Transverse colon (tissue), 4 donors: ENCODE measurements at regions not wholly inside any gene's neighbourhood (a gene's known extent, or its start where the extent isn't known, plus 50 kb on each side); places are given as distances from the start of the nearest gene placed in this dataset.
"Not testable (repeated sequence)": the region's sequence is repeated elsewhere in the genome, so short reads cannot be mapped to it uniquely, and the experiment has no call there.

ENCODE experiments used
- DNase-seq: peaks from one replicate; pipeline ENCODE4 v3.0.0-alpha.2; 2019
- H3K27ac ChIP-seq, 4 donors: fragments of 200-600 bp; sonication (generic); 2 replicates each; pipeline ENCODE4 v1.5.1; 2016 to 2018; ENCODE audit warnings: inconsistent platforms in 4 of 4
- H3K27me3 ChIP-seq: fragments of 200-600 bp; sonication (generic); 2 replicates; pipeline ENCODE4 v1.5.1; 2017; ENCODE audit warnings: inconsistent platforms
- H3K36me3 ChIP-seq, 4 donors: fragments of 200-600 bp; sonication (generic); 2 replicates each; pipeline ENCODE4 v1.5.1; 2017 to 2019; ENCODE audit warnings: inconsistent platforms in 4 of 4
- H3K4me1 ChIP-seq, 4 donors: fragments of 200-600 bp; sonication (generic); 2 replicates each; pipeline ENCODE4 v1.5.1; 2017 to 2020; ENCODE audit warnings: inconsistent platforms in 4 of 4
- H3K4me3 ChIP-seq, 4 donors: fragments of 200-600 bp; sonication (generic); 1 replicate in 1 of 4; 2 replicates in 3 of 4; pipeline versions ENCODE4 v1.5.1 to v1.6.1; 2017 to 2019; ENCODE audit warnings: inconsistent platforms in 4 of 4
- H3K9me3 ChIP-seq, 2 donors: fragments of 200-600 bp; sonication (generic); 2 replicates each; pipeline ENCODE4 v1.5.1; 2017 to 2019; ENCODE audit warnings: inconsistent platforms in 2 of 2
- CTCF ChIP-seq, 5 experiments: fragments of 200-600 bp in 3 of 5; fragments of 450-650 bp in 2 of 5; sonication (generic) in 3 of 5; IDR thresholded peaks; 1 replicate in 2 of 5; 2 replicates in 3 of 5; pipeline ENCODE4 v1.5.1; 2016 to 2017; ENCODE audit warnings: antibody characterized with exemption in 5 of 5, inconsistent platforms in 3 of 5, mild to moderate bottlenecking in 2 of 5, moderate library complexity in 1 of 5
- EP300 ChIP-seq: sonication (generic); formaldehyde crosslinking; IDR thresholded peaks from one replicate; pipeline ENCODE4 v1.6.1; 2017; ENCODE audit warnings: antibody characterized with exemption, low read depth
- POLR2A ChIP-seq: fragments of 450-650 bp; IDR thresholded peaks from one replicate; pipeline ENCODE4 v1.6.1; 2016; ENCODE audit warnings: antibody characterized with exemption, mild to moderate bottlenecking, moderate library complexity
- POLR2AphosphoS5 ChIP-seq, 3 donors: sonication (generic); formaldehyde crosslinking; IDR thresholded peaks; one replicate each; pipeline ENCODE4 v1.6.1; 2016; ENCODE audit warnings: antibody characterized with exemption in 3 of 3
- WGBS, 2 donors: methylation state at CpG; one replicate each; pipeline ENCODE4 v1.1.5; 2018; ENCODE audit warnings: low coverage in 1 of 2; 5-methylcytosine and 5-hydroxymethylcytosine counted together
- in situ Hi-C, 4 donors: fragments of 200-750 bp; cut with MboI; loops; one replicate each; pipeline versions ENCODE4 v1.15.0 to v1.15.1; 2017; ENCODE audit warnings: low sequenced_read_pairs in 3 of 4, low pct_ligation_motif_present in 1 of 4, low pct_unique_long_range_greater_than_20kb in 1 of 4
- intact Hi-C: fragments of 100-400 bp; cut with DNase I; formaldehyde crosslinking; loops from one replicate; pipeline ENCODE4 v1.15.1; 2023; ENCODE audit warnings: low total_unique reads

- WGBS, 2 donors = 67 to 70% methylated on average over 1 of the region's 1 CpG
- intact Hi-C loops = no loop called here
- Histone ChIP-seq H3K4me1 (peaks cover 0 to 15% (median 0%) of the 10 kb centered on the region in 4 donors), H3K36me3 (no peaks in the 10 kb centered on the region), H3K9me3 (no peaks in the 10 kb centered on the region), H3K27ac (no peak overlapping the region), H3K27me3 (no peaks in the 10 kb centered on the region), H3K4me3 (no peak overlapping the region)
- TF ChIP-seq POLR2AphosphoS5 (IDR thresholded peaks at IDR 0.05) = no peak
- no peak for TF ChIP-seq EP300
- no peak for TF ChIP-seq CTCF (IDR thresholded peaks at IDR 0.05)
- TF ChIP-seq POLR2A = no peak
- in situ Hi-C loops = no loop called here
- no peak for DNase-seq
Measured at GRCh38 chr10:89979726-89980125, 278.3 kb downstream of the KIF20B start.

- TF ChIP-seq POLR2A = no peak
- H3K27me3 ChIP-seq = no peaks in the 10 kb centered on the region
- H3K27ac ChIP-seq = no peak overlapping the region
- 72 to 95% methylated on average over 2 of the region's 2 CpGs for WGBS, 2 donors
- H3K36me3 ChIP-seq = no peaks in the 10 kb centered on the region
- H3K4me1 ChIP-seq = peaks cover 0 to 11% (median 0%) of the 10 kb centered on the region in 4 donors
- intact Hi-C loops (no loop called here), in situ Hi-C loops (no loop called here)
- H3K4me3 ChIP-seq = no peak overlapping the region
- DNase-seq = no peak
- H3K9me3 ChIP-seq = no peaks in the 10 kb centered on the region
Measured at GRCh38 chr10:89980166-89980565, 278.8 kb downstream of the KIF20B start.

- no peaks in the 10 kb centered on the region for H3K4me1 ChIP-seq
- no peak overlapping the region for H3K4me3 ChIP-seq
- WGBS, 2 donors = 29 to 37% methylated on average over 3 of the region's 3 CpGs
- TF ChIP-seq POLR2AphosphoS5 (IDR thresholded peaks at IDR 0.05) (no peak), POLR2A (no peak)
- no peaks in the 10 kb centered on the region for H3K27me3 ChIP-seq
- no peaks in the 10 kb centered on the region for H3K36me3 ChIP-seq
- intact Hi-C loops = no loop called here
- no peak for DNase-seq
- in situ Hi-C loops = no loop called here
- no peak overlapping the region for H3K27ac ChIP-seq
- H3K9me3 ChIP-seq = no peaks in the 10 kb centered on the region
Measured at GRCh38 chr10:89981891-89982290, 280.5 kb downstream of the KIF20B start.

- no peak overlapping the region for H3K4me3 ChIP-seq
- no peaks in the 10 kb centered on the region for H3K4me1 ChIP-seq
- DNase-seq = no peak
- H3K27ac ChIP-seq = no peak overlapping the region
- no peak for TF ChIP-seq POLR2AphosphoS5 (IDR thresholded peaks at IDR 0.05)
- TF ChIP-seq EP300 = no peak
- no peak for TF ChIP-seq CTCF (IDR thresholded peaks at IDR 0.05)
- TF ChIP-seq POLR2A = no peak
- no peaks in the 10 kb centered on the region for H3K36me3 ChIP-seq
- no peaks in the 10 kb centered on the region for H3K27me3 ChIP-seq
- in situ Hi-C loops (no loop called here), intact Hi-C loops (no loop called here)
- WGBS, 2 donors = 56 to 68% methylated on average over 7 of the region's 7 CpGs
- H3K9me3 ChIP-seq = no peaks in the 10 kb centered on the region
Measured at GRCh38 chr10:89985446-89985845, 284.1 kb downstream of the KIF20B start.

GRCh38 chr10:89988361-89988760, 287.0 kb downstream of the KIF20B start:
- H3K27ac ChIP-seq, H3K27me3 ChIP-seq, DNase-seq, H3K36me3 ChIP-seq, in situ Hi-C loops, H3K4me3 ChIP-seq, H3K9me3 ChIP-seq, H3K4me1 ChIP-seq, intact Hi-C loops: not testable (repeated sequence)

- in situ Hi-C loops = no loop called here
- H3K36me3 ChIP-seq = no peaks in the 10 kb centered on the region
- H3K9me3 ChIP-seq = peaks cover 0 to 5% of the 10 kb centered on the region in 2 donors
- no peak overlapping the region for H3K4me3 ChIP-seq
- no peak overlapping the region for H3K27ac ChIP-seq
- WGBS, 2 donors = 72 to 100% methylated on average over 1 of the region's 1 CpG
- no peak for DNase-seq
- no peaks in the 10 kb centered on the region for H3K4me1 ChIP-seq
- intact Hi-C loops = no loop called here
- no peak for TF ChIP-seq POLR2A
- no peak for TF ChIP-seq CTCF (IDR thresholded peaks at IDR 0.05)
- TF ChIP-seq EP300 = no peak
- TF ChIP-seq POLR2AphosphoS5 (IDR thresholded peaks at IDR 0.05) = no peak
- no peaks in the 10 kb centered on the region for H3K27me3 ChIP-seq
Measured at GRCh38 chr10:89992575-89992974, 291.2 kb downstream of the KIF20B start.
